GM19463 (cell line): ENCODE measurements at regions not wholly inside any gene's neighbourhood (a gene's known extent, or its start where the extent isn't known, plus 50 kb on each side); places are given as distances from the start of the nearest gene placed in this dataset.

Source experiments
- ATAC-seq: cut with Tn5 transposase; IDR thresholded peaks from one replicate; pipeline ENCODE4 v1.9.1; 2021; ENCODE audit warnings: mild to moderate bottlenecking, moderate library complexity; ENCODE audit not compliant: unreplicated experiment

DNA sequence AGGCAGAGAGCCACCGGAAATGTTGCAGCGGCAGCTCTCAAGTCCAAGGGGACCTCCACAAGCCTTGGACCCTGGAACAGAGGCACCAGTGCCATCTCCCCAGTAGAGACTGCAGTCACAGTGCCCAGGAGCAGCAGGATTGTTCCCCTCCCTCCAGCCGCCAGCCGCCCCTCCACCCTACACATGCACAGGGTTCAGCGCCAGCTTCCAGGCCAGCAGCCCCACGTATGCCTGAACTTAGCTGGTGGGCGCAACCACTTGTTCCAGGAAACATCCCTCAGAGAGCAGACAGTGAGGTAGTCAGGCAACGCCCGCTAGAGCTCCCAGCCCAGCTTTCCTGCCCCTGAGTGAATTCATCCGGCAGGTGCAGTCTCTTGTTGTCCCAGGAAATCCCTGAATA is 1098.1 kb upstream of the NCAM2 start:
- no peak for ATAC-seq

DNA sequence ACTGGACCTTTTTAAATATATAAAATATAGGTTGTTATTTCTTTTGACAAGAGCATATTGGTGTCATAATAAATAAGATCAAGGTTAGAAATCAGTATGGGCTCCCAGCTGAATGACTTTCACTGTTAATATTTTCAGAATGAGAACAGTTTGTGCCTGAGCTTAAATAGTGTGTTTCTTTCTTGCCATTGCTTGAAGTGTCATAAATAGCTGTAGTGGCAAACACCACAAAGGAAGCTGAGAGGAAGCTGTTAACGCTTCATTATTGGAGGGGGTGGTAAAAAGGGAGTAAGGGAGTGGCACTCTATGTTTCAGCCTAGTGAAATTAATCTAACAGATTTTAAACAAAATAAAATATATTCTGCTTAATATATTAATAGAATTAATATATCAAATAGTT is 1089.8 kb upstream of the NCAM2 start:
- no peak for ATAC-seq

DNA sequence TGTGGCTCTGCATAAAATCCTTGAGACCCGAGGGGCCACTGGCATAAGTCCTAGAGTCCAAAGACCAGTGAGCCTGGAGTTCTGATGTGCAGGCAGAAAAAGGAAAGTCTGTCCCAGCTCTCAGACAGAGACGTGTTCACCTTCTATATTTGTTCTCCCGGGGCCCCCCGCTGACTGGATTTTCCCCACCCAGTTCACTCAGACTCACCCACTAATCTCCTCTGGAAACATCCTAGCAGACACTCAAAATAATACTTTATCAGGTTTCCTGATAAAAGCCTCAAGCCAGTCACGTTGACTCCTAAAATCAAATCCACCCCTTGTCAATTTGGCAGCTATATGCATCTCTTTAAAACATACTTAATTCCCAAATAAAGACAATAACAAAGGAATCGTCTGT is 1084.2 kb upstream of the NCAM2 start:
- ATAC-seq = no peak

DNA sequence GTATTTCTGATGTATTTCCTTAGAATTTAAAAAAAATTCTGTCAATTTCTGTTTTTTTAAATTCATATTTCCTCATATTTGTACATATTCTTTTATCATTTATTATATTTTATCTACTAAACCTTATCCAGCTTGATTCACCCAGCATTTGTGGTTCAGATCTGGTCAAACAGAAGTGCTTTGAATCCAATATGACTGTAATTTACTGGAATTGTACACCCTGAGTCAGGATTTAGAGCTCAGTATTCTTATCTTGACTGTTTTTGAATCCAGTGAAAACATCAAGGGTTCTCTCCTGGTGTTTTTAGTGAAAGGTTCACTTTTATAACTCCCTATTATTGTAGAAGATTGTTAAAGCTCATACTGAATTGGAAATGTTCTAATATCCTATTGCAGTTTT is 1077.0 kb upstream of the NCAM2 start:
- no peak for ATAC-seq

DNA sequence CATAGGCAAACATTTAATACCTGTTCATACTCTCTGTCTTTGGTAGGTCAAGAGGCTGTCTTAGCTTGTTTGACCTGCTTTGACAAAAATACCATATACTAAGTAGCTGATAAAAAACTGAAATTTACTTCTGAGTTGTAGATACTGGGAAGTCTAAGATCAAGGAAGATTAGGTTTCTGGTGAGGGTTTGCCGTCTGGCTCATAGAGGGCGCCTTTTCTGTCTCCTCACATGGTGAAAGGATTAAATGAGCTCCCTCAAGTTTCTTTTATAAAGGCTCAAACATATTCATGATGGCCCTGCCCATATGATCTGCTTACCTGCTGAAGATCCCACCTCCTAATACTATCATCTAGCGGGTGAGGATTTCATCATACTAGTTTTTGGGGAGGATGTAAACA is 1076.1 kb upstream of the NCAM2 start:
- ATAC-seq = no peak

DNA sequence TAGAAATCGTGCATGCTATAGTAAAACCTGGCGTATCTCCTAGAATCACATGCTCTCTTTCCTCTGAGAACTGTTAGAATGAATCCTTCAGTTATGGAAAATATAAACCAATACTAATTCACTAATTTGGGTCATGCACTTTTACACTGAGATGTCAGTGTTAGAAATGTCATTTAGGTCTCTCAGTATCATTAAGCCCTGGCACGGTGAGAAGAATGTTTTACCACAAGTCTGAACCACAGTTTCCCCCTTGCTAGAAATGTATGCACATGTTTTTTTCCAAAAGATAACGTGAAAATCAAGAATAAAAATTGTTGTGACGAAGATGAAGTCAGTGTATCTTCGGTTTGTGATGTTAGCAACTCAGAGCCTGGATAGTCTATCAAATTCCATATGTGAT is 1062.7 kb upstream of the NCAM2 start:
- no peak for ATAC-seq

DNA sequence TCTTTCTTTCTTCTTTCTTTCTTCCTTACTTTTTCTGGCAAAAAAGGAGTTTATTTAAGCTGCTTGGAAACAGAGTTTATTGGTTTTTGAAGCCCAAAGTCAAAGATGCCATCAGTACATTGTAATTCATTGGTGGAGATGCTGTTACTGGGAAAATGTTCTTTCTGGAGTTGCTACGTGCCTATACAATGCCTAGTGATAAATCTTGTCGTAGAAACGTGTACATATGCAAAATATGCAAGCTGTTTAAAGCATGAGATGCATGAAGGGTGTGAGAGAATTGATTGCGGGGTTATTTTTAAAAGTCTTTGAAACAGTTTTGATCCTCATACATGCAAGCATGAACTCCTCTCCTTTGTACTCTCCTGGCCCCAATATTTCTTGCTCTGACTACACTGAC is 1060.6 kb upstream of the NCAM2 start:
- no peak for ATAC-seq

DNA sequence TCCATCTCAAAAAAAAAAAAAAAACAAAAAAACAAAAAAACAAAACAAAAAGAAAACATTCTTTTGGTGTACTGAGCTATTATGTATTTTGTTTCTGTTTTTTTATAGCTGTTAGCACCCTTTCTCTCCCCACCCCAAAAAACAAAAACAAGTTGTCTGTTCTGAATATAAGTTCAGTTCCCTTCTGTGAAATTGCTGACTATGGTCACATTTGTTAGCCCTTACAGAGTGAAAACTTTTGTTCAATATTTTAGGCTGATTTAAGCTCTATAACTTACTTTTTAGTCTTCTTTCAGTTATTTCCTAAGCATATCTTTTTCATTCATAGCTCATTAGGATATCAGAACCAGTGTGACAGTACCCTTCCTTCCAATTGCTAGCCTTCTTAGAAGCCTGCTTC is 1056.6 kb upstream of the NCAM2 start:
- no peak for ATAC-seq

DNA sequence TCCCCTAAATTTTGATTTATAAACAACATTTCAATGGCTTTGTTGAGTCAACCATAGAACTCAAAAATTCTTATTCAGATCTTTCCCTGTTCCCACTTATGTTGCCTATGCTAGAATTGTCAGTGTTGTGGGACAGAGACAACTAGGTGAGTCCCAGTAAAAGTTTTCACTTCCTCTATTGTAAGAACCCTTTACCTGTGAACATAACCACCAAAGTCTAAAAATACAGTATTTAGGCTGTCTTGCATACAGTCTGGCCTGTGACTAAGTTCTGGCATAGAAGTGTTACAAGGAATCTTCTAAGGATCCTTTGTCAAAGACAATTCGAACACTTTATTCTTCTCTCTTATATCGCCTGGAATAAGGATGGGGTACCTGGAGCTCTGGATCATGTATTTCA is 1047.9 kb upstream of the NCAM2 start:
- peak; percentile 80 for ATAC-seq

DNA sequence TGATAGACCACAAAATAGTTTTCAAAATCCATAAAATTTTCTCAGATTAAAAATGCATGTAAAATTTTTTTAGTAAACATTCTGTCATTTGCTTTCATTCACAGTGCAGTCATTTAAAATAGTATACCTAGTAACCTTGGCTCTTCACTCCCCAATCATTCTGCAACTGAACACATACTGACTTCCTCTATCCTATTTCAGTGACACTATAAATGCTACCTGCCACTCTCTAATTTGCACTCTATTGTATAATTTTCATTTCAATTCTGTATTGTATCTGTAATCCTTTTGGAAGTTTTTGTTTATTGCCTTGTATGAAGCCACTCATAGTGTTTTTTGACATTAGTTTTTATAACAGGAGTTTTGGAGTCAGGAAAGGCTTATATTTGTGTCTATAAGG is 1029.1 kb upstream of the NCAM2 start:
- no peak for ATAC-seq

DNA sequence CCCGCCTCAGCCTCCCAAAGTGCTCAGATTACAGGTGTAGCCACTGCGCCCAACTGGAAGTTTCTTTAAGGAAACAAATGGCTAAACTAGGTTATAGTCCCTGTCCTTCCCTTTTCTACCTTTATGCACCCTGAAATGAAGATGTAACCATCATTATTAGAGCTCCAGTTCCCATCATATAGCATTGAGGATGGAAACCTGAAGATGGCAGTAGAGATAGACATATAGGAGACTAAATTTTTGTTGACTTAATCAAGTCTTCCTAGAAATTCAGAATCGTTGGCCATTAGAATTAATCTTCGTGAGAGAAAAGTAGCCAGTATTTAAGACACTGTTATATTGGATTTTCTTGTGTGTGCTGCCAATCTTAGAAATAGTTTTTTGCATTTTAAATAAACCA is 1016.3 kb upstream of the NCAM2 start:
- no peak for ATAC-seq

DNA sequence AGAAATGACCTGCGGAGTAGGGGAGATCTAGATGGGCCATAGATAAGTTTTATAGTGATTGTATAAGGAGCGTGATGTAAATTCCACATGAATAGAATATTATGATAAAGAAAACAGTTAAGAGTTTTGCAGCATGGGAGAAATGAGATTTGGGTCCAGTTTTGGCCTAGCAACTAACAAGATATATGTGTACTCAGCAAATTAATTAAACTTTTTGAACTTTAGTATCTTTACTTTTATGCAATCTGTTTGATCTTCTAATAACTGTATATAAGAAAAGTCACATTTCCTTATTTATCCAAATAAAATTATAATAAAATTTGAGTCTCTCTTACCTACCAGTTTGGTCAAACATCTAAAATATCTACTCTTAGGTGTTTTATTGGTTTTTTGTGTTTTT is 1011.8 kb upstream of the NCAM2 start:
- ATAC-seq = no peak

DNA sequence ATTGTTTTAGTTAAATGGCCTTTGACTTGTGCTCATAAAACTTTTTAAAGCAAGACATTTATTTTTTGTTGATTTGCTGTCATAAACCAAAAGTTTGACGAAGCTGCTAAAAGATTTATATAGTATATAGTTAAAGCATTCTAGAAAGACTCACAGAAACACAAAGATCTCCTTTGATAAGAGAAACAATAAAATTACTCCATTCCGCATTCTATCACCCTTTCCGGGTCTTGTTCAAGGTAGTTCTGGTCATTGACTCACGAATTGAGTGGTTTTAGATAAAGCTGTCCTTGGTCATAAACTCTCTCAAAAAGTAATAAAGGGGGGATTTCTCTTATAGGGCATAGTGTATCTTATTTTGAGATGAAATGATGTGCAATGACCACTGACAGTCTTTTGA is 1010.5 kb upstream of the NCAM2 start:
- no peak for ATAC-seq

DNA sequence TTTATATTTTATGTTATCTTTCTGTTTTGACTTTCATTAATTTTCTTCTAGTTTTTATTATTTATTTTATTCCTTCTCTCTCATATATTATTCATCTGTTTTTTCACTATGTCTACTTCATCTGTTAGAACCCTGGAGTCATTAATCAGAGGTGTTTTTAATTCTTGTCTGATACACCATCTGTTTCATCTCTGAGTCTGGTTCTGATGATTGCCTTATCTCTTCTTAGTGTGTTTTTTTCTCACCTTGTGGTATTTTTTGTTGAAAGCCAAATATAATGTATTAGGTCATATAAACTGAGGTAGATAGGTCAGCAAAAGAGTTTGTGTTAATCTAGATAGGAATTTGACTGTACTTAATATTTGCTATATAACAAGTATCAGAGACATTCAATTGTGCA is 1005.7 kb upstream of the NCAM2 start:
- no peak for ATAC-seq

DNA sequence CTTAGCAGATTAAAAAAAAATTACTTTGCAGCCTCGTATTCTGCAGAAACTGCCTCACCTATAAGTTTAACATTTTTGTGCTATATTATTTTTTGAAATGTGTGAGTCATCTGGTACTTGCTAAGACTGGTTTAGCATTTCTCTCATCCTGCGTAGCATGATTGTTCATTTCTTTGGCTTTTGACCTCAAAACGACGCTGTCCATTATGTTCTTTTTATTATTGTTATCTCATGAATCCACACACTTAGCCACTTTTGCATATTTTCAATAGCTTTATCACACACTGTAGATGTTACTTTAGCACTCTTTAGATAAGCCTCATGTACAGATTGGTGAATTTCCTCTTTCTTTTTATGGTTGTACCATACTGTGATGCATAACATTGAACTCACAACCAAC is 1004.9 kb upstream of the NCAM2 start:
- ATAC-seq = no peak

DNA sequence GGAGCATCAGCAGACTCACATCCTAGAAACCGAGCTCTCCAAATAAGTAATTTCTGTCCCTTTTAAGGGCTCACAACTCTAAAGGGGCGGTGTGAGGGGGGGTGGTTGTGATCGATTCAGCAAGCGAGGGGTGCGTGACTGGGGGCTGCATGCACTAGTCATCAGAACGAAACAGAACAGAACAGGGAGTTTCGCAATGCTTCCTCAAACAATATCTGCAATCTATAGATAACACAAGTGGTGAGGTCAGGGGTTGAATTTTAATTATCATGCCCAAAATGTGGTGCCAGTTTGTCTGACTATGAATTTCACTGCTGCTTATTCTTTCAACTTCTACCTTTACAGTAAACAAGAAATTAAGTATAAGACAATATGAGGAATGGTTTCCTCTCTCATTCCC is 1003.0 kb upstream of the NCAM2 start:
- no peak for ATAC-seq

DNA sequence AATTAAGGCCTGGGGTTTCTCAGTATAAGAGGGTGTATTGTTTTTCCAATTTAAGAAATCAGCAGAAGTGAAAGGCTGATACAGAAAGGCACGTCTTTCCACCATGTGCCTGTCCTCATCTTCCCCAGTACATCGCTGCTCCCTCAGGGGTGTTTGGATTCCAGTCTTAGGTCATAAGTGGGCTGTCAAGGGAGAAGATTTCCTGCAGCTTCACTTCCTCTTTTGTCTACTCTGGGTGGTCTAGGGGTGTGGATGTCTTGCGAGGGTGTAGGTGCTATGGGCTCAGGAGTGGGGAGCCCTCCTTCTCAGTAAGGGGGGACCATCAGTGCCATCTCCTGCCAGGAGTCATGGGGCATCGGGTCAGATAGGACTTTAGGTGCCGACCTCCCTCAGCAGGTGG is 999.8 kb upstream of the NCAM2 start:
- ATAC-seq = no peak

DNA sequence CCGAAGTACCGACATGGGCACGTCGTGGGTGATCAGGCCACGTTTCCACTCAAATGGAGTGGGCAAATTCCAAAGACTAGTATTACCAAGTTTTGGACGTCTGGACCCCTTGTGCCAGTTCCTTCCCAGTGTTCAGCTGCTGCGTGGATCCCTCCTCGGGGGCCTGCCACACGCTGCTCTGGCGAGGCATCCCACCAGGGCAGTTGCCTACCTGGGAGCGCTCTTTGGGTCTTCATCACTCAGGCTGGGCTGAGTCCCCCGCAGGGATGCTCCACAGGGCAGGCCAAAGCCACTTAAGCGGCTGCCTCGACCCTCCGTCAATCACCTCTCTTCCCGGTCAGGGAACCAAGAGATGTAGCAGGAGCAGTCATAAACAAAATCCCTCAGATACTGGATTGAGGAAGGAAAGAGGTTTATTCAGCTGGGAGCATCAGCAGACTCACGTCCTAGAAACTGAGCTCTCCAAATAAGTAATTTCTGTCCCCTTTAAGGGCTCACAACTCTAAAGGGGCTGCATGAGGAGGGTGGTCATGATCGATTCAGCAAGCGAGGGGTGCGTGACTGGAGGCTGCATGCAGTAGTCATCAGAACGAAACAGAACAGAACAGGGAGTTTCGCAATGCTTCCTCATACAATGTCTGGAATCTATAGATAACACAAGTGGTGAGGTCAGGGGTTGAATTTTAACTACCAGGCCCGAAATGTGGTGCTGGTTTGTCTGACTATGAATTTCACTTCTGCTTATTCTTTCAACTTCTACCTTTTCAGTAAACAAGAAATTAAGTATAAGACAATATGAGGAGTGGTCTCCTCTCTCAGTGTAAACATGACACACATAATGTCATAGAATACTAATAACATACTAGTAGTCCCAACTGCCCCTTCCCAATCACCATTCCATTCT is 998.6 kb upstream of the NCAM2 start:
- ATAC-seq = peak; percentile 93

DNA sequence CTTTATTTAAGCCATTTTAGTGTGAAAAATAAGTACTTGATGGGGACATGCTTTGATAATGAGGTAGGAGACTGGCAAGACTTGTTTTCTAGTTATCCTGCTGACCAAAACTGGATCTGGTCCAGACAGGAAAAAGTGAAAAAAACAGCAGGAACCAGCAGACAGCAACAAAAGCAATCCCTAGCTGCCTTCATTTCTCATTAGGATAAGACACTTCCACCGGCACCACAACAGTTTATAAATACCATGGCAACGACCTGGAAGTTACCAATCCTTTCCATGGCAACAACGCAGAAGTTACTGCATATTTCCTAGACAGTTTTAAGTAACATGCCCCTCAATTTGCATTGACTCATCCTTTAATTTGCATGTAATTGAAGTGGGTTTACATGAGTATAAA is 993.8 kb upstream of the NCAM2 start:
- no peak for ATAC-seq

DNA sequence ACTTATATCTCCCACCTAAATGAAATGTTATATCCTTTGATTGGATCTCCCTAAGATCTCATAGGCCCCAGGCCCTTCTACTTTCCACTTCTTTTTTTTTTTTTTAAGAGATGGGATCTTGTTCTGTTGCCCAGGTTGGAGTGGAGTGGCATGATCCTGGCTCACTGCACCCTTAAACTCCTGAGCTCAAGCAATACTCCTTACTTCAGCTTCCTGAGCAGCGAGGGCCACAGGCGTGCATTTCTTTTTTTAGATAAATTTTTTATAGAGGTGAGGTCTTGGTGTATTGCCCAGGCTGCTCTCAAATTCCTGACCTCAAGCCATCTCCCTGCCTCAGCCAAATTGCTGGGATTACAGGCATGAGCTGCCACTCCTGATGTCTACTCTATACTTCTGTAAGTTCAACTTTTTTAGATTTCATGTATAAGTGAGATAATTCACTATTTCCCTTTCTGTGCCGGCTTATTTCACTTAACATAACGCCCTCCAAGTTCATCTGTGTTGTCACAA is 987.5 kb upstream of the NCAM2 start:
- ATAC-seq = no peak

DNA sequence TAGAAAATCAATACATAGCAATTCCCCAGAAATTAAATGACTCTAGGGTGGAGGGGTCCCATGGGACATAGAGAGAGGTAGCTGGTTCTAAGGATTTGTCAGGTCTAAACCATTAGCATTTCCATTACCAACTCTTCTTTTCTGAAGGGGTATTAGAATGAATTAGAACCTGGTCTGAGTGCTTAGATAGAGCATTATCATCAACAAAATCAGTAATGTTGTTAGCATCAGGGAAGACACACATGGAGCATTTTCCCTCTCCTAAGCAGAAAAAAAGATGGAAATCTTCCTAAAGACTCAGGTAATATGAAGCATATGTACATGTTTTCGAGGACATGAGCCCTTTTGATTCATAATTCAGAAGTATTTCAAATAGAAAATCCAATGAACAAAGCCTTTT is 984.4 kb upstream of the NCAM2 start:
- ATAC-seq = no peak

DNA sequence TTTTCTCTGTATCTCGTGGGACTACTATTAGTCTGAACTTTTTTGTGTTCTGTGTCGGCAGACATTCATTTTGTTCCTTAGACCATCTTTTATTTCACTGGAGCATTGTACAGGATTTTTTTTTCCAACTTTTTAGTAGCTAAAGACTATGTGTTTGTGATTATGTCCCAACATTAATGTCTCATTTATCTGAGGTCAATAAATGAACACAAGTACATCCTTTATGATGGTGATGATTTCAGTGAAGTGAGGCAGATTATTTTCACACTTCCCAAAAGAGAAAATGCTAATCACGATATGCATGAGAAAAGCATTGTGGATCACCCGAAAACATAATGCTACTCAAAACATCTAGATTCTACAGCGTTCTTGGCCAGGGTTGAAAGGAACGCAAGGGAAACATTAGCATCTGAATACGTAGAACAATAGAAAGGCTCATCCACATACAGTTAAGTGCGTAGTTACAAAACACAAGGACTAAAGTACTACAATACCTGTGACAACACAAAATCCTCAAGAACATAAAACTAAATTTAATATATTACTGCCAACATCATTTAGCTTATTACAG is 981.7 kb upstream of the NCAM2 start:
- no peak for ATAC-seq

DNA sequence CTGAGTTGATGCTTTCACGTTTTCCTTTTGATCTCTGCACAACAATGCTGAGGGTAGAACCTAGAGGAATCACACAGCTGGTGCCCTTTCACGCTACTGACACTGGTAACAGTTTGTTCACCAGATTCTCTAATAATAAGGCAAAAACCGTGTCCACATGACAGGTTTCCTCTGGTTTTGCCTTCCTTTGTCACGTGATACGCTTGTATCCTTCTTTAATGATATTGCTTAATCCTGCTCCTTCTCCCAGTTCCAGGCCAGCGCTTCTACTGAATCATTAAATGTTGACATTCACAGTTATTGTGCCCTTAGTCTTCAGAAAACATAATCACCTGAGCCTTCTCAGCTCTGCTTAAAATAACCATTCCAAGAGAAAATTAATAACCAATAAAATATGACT is 978.2 kb upstream of the NCAM2 start:
- ATAC-seq = no peak
